WTC11 (cell line): ENCODE measurements at regions not wholly inside any gene's neighbourhood (a gene's known extent, or its start where the extent isn't known, plus 50 kb on each side); places are given as distances from the start of the nearest gene placed in this dataset.

Experiments
- CBFB ChIP-seq: sonication (generic); formaldehyde crosslinking; IDR thresholded peaks from 2 replicates; pipeline ENCODE4 v1.8.1; 2022; ENCODE audit warnings: mild to moderate bottlenecking, low read depth, missing genetic modification reagents
- CTCF ChIP-seq: fragments of 200-600 bp; IDR thresholded peaks from 2 replicates; pipeline ENCODE4 v1.8.0; 2022; ENCODE audit warnings: antibody characterized with exemption
- TEAD4 ChIP-seq: sonication (generic); formaldehyde crosslinking; IDR thresholded peaks from 2 replicates; pipeline ENCODE4 v1.8.0; 2022; ENCODE audit warnings: mild to moderate bottlenecking, missing genetic modification reagents

GRCh38 chr14:55927028-55927427 is 191.2 kb upstream of the PELI2 start:
- TF ChIP-seq CTCF: no peak
- no peak for TF ChIP-seq TEAD4 (CRISPR knock-in tag)
- TF ChIP-seq CBFB (CRISPR knock-in tag): no peak
